Testis (tissue), 2 donors: ENCODE measurements at regions not wholly inside any gene's neighbourhood (a gene's known extent, or its start where the extent isn't known, plus 50 kb on each side); places are given as distances from the start of the nearest gene placed in this dataset.

Experiments
- POLR2A ChIP-seq: fragments of 450-650 bp; IDR thresholded peaks from one replicate; pipeline ENCODE4 v1.6.1; 2017; ENCODE audit warnings: antibody characterized with exemption, mild to moderate bottlenecking, moderate library complexity
- TF ChIP-seq, protein P1 (sequence below), 3 experiments: fragments of 450-650 bp in 2 of 3; fragments of 200-600 bp in 1 of 3; sonication (generic) in 1 of 3; IDR thresholded peaks; one replicate each; pipeline ENCODE4 v1.5.1; 2016 to 2019; ENCODE audit warnings: antibody characterized with exemption in 3 of 3, mild to moderate bottlenecking in 2 of 3, moderate library complexity in 1 of 3

- TF ChIP-seq, protein P1, sequence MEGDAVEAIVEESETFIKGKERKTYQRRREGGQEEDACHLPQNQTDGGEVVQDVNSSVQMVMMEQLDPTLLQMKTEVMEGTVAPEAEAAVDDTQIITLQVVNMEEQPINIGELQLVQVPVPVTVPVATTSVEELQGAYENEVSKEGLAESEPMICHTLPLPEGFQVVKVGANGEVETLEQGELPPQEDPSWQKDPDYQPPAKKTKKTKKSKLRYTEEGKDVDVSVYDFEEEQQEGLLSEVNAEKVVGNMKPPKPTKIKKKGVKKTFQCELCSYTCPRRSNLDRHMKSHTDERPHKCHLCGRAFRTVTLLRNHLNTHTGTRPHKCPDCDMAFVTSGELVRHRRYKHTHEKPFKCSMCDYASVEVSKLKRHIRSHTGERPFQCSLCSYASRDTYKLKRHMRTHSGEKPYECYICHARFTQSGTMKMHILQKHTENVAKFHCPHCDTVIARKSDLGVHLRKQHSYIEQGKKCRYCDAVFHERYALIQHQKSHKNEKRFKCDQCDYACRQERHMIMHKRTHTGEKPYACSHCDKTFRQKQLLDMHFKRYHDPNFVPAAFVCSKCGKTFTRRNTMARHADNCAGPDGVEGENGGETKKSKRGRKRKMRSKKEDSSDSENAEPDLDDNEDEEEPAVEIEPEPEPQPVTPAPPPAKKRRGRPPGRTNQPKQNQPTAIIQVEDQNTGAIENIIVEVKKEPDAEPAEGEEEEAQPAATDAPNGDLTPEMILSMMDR (IDR thresholded peaks at IDR 0.05), result no peak
- TF ChIP-seq POLR2A, result no peak
Observed at GRCh38 chr12:77324416-77324762, 259.0 kb upstream of the E2F7 start.
